Ishikawa (cell line): ENCODE measurements at regions not wholly inside any gene's neighbourhood (a gene's known extent, or its start where the extent isn't known, plus 50 kb on each side); places are given as distances from the start of the nearest gene placed in this dataset.

Experiments used
- CEBPB ChIP-seq: IDR thresholded peaks from 2 replicates; pipeline ENCODE4 v1.6.1; 2012
- CREB1 ChIP-seq: IDR thresholded peaks from 2 replicates; pipeline ENCODE4 v1.6.1; 2012; ENCODE audit warnings: low read depth
- EGR1 ChIP-seq: IDR thresholded peaks from 2 replicates; pipeline ENCODE4 v1.6.1; 2012
- EP300 ChIP-seq: IDR thresholded peaks from 2 replicates; pipeline ENCODE4 v1.6.1; 2012; ENCODE audit warnings: borderline replicate concordance
- FOXM1 ChIP-seq: IDR thresholded peaks from 2 replicates; pipeline ENCODE4 v1.6.1; 2012; ENCODE audit warnings: low read depth, borderline replicate concordance
- NFIC ChIP-seq: IDR thresholded peaks from 2 replicates; pipeline ENCODE4 v1.6.1; 2012
- REST ChIP-seq: IDR thresholded peaks from 2 replicates; pipeline ENCODE4 v1.6.1; 2012; ENCODE audit warnings: low read depth, mild to moderate bottlenecking
- TAF1 ChIP-seq: IDR thresholded peaks from 2 replicates; pipeline ENCODE4 v1.6.1; 2012; ENCODE audit warnings: low read depth, mild to moderate bottlenecking
- TCF12 ChIP-seq: IDR thresholded peaks from 2 replicates; pipeline ENCODE4 v1.6.1; 2012; ENCODE audit warnings: low read depth
- USF1 ChIP-seq: IDR thresholded peaks from 2 replicates; pipeline ENCODE4 v1.6.1; 2012
- YY1 ChIP-seq: IDR thresholded peaks from 2 replicates; pipeline ENCODE4 v1.6.1; 2012; ENCODE audit warnings: low read depth
- ZBTB7A ChIP-seq: IDR thresholded peaks from 2 replicates; pipeline ENCODE4 v1.6.1; 2012; ENCODE audit warnings: low read depth

- no peak for TF ChIP-seq CREB1
- no peak for TF ChIP-seq CEBPB
- TF ChIP-seq REST: no peak
- TF ChIP-seq ZBTB7A: no peak
- no peak for TF ChIP-seq FOXM1
- TF ChIP-seq USF1: no peak
- no peak for TF ChIP-seq TCF12
- no peak for TF ChIP-seq NFIC
- no peak for TF ChIP-seq TAF1
- TF ChIP-seq YY1: no peak
- TF ChIP-seq EP300: no peak
- TF ChIP-seq EGR1: no peak
These were observed 307.5 kb downstream of the ETS1 start for GRCh38 chr11:128279866-128280265.
